ENCODE measurements at regions not wholly inside any gene's neighbourhood (a gene's known extent, or its start where the extent isn't known, plus 50 kb on each side); places are given as distances from the start of the nearest gene placed in this dataset.

GRCh38 chr4:14833053-14833452 is 169.2 kb upstream of the CPEB2 start:
- no peak for TF ChIP-seq CTCF (IDR thresholded peaks at IDR 0.05 in 4 of 5, conservative IDR thresholded peaks at IDR 0.05 in 1 of 5)
- TF ChIP-seq POLR2A (IDR thresholded peaks at IDR 0.05), result no peak

All from gastrocnemius medialis (tissue), 4 donors.